CD4-positive, alpha-beta T cell treated with Interleukin-21 for 1 hour (primary cell): ENCODE measurements at regions not wholly inside any gene's neighbourhood (a gene's known extent, or its start where the extent isn't known, plus 50 kb on each side); places are given as distances from the start of the nearest gene placed in this dataset.
"Not testable (repeated sequence)": the region's sequence is repeated elsewhere in the genome, so short reads cannot be mapped to it uniquely, and the experiment has no call there.

Experiments
- DNase-seq: peaks from one replicate; pipeline ENCODE4 v3.0.0-alpha.2; 2020

- no peak for DNase-seq
These were observed 787.4 kb downstream of the KCNJ2 start for GRCh38 chr17:70956726-70957125.

DNA sequence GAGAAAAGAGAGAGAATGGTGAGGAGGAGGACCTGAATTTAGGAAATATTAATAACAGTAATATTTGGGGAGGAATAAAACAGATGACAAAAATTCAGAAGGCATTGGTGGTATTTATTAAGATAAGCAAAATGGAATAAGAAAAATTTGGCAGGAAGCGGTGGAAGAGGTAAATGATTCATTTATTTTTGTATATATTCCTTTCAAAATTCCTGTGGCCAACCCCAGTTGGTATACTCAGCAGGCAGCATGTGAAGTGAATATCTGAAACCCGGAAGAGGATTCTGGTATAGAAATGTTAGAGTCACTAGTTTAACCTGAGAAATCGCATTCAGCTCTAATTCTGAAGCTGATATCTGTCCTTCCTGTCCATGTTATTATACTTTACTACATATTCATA lies 792.0 kb downstream of the KCNJ2 start:
- DNase-seq, result no peak

GRCh38 chr17:70968302-70968701 lies 799.0 kb downstream of the KCNJ2 start:
- DNase-seq, result no peak

- DNase-seq, result no peak
These were observed 800.2 kb downstream of the KCNJ2 start for GRCh38 chr17:70969521-70970034.

DNA sequence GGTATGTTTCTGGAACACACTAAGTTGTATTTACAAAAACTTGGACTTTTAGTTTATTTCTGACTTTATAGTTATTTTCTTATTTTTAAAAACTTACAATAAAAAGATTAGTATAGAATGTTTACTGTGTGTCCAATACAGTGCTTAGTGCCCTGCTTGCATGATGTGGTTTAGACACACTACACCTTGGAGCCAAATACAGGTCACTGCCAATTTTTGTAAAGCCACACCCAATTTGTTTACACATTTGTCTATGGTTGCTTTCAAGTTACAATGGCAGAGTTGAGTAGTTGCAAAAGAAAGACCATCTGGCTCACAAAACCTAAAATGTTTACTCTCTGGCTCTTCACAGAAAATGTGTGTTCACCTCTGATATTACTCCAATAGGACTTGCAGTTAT lies 807.1 kb downstream of the KCNJ2 start:
- no peak for DNase-seq

- DNase-seq, result no peak
These were observed 815.5 kb downstream of the KCNJ2 start for GRCh38 chr17:70984873-70985272.

DNA sequence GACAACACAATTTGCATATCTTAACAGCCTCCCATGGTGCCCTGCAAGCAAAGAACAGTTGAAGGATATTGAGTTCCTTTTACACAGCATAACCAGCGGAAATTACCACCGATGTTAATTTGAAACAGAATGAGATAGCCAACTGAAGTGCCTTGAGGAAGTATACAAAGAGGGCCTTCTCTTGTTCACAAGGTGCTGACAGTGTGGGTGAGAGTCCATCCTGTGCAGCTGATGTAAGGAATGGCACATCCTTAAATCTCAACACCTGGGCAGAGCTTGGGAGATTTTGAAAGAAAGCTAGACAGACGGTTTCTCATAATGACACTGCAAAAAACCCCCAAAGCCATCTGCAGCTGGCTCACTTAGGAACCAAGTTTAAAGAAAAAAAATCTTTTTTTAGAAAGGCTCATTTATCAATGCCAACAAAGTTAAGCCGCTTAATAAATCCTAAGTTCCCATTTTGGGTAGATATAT lies 818.6 kb downstream of the KCNJ2 start:
- no peak for DNase-seq

GRCh38 chr17:70988622-70989021 lies 819.3 kb downstream of the KCNJ2 start:
- DNase-seq, result no peak

DNA sequence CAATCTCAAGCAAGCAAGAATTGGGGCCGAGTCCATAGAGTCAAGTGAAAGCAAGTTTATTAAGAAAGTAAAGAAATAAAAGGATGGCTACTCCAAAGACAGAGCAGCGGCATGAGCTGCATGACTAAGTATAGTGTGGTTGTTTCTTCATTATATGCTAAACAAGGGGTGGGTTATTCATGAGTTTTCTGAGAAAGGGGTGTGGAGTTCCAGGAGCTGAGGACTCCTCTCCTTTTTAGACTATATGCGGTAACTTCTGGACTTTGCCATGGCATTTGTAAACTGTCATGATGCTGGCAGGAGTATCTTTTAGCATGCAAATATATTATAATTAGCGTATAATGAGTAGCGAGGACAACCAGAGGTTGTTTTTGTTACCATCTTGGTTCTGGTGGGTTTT lies 819.9 kb downstream of the KCNJ2 start:
- DNase-seq, result no peak

DNA sequence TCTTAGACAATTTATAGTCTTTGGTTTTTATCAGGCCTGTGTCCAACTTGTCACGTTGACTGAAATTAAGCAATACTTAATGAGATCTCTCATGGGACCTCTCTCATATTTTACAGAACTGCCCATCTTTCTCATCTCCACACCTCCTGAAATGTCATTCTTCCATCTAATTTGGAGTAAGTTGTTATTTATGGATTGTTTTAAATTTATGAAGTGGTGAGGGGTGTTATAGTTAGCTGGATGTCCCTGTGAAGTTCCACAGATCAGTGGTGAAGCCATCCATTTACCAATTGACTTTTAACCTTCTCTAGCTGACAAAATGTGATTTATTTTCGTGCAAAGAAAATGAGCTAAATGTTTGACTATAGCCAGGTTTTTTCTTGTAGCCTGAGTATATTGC lies 824.9 kb downstream of the KCNJ2 start:
- no peak for DNase-seq

DNA sequence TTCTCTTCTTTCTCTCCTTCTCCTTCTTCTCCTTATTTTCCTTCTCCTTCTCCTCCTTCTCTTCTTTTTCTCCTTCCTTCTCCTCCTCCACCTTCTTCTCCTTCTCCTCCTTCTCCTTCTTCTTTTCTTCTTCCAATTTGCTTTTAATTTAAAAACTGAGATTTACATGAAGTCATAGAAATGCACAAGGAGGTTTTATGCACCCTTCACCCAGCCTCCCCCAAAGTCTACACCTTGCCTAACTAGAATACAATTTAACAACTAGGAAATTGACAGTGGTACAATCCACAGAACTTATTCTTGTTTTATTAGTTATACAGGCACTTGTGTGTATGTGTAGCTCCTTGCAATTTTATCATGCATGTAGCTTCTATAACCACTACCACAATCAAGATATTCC lies 826.7 kb downstream of the KCNJ2 start:
- no peak for DNase-seq

GRCh38 chr17:71003736-71004135 lies 834.4 kb downstream of the KCNJ2 start:
- no peak for DNase-seq

GRCh38 chr17:71004413-71004812 lies 835.1 kb downstream of the KCNJ2 start:
- no peak for DNase-seq

- no peak for DNase-seq
These were observed 842.1 kb downstream of the KCNJ2 start for GRCh38 chr17:71011391-71011790.

GRCh38 chr17:71019699-71020098 lies 850.4 kb downstream of the KCNJ2 start:
- DNase-seq, result no peak

DNA sequence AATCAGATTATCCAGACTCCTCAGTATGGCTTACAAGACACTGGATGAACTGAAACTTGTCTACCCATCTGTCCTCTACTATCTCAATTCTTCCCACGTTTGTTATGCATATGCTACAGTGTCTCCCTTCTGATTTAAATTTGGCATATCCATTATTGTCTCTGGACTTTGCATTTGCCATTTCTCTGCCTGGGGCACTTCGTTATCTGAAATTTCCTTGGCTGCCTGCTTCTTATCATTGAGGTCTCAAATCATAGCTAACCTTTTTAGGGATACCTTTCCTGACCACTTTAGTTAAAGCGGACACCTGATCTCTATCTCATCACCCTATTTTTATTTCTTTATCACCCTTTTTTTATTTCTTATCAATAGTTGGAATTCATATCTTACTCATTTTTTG lies 853.4 kb downstream of the KCNJ2 start:
- DNase-seq, result no peak

- DNase-seq, result no peak
These were observed 854.1 kb downstream of the KCNJ2 start for GRCh38 chr17:71023249-71024030.

DNA sequence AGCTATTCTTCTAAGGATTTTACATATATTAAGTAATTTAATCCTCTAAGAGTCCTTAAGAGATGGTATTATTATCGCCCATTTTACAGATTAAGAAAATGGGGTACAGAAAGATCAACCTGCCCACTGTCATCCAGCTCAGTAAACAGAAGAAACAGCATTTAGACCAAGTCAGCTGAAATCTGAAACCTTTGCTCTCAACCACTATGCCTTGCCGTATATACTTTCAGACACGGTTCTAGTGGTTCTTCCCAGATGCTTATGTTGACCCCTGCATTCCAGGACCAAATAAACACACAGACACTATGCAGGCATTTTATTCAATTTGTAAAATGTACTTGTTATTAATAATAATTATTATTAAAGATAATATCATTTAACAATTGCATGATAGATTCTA lies 854.8 kb downstream of the KCNJ2 start:
- no peak for DNase-seq

DNA sequence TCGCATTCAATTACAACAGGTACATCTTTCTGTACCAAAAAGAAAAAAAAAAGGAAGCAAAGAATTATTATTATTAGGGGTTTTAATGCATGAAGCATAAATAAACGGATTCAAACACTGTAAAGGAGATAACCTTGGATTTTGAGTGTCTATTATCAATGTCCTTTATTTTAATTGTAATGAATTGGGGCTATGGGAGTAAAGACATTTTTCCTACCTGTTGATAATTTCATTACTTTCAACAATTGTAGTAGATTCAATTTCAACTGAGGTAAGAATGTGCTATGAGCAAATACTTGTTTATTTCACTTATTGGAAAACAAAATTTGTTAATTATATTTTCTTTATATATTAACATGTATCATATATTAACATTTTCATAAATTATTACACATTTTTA lies 855.6 kb downstream of the KCNJ2 start:
- no peak for DNase-seq

DNA sequence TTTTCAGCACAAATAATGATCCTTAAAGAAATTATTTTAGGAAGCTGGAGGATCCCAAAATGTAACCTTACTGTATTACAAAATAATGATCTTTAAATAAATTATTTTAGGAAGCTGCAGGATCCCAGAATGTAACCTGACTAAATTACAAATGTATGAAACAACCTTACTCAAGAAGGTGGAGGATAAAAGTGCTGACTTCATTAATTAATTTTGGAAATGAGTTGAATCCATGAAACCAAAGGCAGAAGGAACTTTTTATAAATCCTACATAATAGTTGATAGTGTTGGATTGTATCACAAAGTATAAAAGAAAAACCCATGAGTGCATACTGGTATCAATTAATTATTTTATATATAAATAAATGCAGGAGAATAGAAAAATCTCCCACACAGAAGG lies 859.9 kb downstream of the KCNJ2 start:
- no peak for DNase-seq

- DNase-seq, result not testable (repeated sequence)
These were observed 862.0 kb downstream of the KCNJ2 start for GRCh38 chr17:71031286-71031685.

DNA sequence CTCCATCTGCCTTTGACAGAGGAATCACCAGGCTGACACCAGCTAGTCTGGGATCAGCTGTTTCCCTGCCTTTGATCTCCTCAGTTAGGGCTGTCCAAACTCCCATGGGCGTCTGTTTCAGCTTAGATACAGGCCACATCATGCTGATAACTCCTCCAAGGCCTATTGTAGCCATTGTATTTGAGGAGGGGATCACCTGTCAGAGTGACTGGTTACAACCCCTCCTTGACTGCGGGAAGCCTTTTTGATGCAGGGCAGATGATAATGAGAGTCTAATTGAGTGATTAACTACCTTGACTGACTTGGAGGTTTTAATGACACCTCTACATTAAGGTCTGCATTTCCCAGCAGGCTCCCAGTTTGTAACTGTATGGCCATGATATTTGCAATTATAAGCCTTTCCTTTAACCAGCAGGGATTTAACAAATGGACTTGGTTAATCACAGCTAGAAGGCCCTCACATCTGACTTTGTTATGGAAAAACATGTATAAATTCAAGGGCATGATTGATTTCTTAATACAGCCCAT lies 863.5 kb downstream of the KCNJ2 start:
- DNase-seq, result no peak

DNA sequence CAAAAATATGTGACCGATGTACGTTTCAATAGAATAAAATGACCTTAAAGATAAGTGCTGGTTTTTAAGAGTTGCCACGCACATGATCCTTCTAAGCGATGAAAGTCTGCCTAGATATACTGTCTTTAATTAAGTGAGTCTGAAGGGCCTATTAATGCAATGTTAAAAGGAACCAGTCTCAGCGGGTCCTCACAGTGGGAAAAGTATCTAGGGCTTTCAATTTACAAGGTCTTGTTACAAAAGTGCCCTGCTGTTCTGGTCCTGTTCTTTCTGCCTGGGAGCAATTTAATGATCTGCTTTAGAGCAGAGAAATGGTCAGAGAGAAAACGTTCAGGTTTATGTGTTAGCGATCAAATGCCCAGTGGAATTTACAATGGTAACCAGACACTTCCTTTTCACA lies 864.0 kb downstream of the KCNJ2 start:
- DNase-seq, result no peak

- no peak for DNase-seq
These were observed 865.9 kb downstream of the KCNJ2 start for GRCh38 chr17:71035226-71035625.

GRCh38 chr17:71037386-71037785 lies 868.1 kb downstream of the KCNJ2 start:
- DNase-seq, result no peak
